HG02798 (cell line): ENCODE measurements at regions not wholly inside any gene's neighbourhood (a gene's known extent, or its start where the extent isn't known, plus 50 kb on each side); places are given as distances from the start of the nearest gene placed in this dataset.
A peak's percentile ranks its signal among the peaks of the same experiment; 100 is the strongest.
"Not testable (repeated sequence)": the region's sequence is repeated elsewhere in the genome, so short reads cannot be mapped to it uniquely, and the experiment has no call there.

Source experiments
- ATAC-seq: cut with Tn5 transposase; IDR thresholded peaks from one replicate; pipeline ENCODE4 v1.9.1; 2021; ENCODE audit warnings: mild to moderate bottlenecking; ENCODE audit not compliant: unreplicated experiment, poor library complexity

DNA sequence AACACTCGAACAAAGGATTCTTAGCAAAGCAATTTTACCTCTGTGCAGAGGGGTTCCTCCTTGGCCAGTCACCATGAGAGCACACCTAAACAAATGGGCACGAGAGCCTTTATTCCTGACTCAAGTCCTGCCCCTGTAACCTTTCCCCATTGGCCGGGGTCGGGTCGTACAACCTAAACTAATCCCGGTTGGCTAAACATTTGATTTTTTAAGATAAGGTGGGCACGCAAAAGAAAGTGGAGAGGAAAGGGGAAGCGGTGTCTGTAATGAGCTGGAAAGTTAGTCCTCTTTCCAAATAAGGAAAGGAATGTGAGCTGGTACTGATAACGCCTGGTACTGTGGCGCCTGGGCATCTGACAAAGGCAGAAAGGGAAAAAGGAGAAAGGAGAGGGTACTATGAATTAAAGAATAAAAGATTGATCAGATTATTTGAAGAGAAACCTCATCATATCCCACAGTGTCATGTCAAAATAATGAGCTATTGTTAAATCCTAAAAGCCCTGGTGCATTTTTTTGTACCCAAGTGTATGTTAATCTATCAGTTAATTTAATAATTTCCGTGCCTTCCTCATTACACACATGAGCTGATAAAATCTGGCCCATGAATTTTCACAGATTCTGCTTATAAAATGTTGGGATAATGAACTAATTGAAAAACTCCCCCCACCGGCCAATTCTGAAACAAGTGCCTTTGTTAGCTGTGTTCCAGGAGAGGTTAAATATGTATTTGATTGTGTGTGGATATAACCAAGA, 335.7 kb downstream of the RFC3 start:
- no peak for ATAC-seq

DNA sequence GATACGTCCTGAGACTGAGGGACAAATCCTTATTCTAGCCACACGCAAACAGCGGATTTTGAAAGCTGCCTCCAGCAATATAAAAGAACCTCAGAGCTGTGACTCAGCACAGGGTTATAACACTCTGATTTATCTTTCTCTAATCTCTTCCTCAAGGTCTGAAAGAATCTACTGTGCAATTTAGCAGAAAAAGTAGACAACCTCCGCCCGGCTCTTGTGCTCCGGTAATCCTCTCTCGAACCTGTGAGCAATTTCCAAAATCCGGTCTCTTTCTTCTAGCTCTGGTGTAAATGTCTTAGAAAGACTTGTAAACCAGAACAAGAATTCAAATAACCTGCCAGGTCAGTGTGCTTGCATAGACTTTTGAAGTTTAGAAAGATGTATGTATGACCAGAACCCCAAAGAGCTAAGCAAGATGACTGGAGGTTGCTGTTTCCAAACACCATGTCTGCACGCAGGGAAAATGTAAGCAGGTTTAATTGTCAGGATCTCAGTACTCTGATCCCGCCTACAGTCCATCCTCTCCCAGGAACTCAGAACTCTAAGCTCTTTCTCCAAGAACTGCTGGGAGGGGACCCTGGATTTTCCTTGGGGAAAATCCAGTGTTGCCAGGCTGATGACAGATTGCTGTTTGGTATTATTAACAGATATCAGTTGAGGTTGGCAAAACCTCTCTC, 338.1 kb downstream of the RFC3 start:
- no peak for ATAC-seq

DNA sequence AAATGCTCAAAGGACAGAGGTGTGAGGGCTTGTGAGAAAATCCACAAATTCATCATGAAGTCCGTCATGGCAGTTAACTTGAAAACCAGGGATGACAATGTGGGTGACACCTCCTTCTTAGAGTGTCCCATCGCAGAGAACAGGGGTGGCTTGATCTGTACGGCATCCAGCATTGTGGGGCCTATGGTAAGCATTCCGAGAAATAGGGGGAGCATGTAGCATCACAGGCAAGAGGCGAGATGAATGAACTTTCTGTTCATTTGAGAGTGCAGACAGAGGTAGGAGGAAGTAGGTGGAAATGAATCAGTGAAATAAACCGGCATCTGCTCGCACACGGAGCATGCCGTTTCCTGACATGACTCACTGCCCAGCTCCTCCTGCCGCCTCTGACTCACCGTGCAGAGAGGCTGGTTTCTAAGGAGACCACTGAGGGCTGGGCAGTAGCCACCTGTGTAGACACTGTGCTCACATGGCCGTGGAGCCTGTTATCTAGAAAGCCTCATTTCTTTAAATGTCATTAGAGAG, 339.0 kb downstream of the RFC3 start:
- peak; percentile 99 for ATAC-seq

DNA sequence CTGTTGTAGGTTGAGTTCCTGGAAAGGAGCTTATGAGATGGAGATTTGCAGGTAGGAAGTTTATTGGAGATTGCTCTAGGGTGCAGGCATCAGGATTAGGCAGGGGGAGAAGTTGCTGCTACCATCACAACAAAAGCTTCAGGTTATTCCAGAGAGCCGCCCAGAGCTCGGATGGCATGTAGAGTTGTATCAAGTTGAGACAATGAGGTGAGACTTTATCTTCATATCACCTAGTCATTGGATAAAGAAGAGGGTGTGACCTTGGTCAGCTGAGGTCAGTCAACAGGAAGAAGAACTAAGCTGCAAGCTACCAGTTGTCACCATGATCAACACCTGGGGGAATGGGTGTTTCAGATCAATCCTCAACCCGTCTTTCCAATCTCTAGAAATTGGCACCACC, 342.0 kb downstream of the RFC3 start:
- no peak for ATAC-seq

DNA sequence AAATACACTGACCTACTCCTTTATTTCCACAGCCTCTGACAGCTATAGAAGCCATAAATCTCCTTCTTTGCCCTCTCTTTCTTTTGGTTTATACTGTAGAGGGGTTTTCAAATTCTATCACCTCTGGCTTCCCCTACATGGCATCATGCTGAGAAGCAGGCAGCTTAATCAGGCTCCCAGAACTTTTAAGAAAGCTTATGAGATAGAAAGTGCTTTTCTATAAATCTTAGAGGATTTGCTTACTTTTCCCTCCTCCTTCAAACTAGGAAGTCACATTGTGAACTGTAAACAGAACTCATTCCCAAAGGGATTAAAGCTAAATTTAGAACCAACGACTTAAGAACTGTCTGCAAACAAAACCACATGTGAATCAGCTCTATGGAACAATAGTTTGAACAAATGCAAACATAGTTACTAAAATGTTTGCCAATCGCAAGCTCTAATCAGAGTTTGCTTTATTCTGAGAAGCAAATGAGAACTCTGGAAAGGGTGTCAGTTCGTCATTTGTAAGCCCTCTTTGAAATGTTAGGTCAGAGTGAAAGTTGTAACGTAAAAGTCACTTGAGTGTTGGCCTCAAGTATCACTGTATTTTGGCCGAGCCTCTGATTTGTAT, 344.1 kb downstream of the RFC3 start:
- ATAC-seq, result peak; percentile 56

DNA sequence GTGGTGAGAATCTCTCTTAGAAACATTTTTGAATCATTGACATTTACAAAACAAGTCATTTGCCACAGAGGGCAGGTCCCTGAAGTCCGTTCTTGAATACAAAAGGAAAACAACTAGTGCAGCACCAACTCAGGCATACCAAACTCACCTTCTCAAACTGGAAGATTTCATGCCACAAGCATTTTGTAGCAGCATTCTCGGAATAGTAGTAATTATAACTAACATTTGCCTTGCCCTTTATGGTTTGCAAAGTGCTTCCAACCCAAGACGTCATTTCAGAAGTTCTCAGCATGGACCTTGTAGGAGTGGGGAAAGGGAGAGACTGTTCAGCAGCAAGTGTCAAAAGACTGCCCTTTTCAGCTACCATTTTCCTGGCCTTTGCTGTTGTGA, 344.6 kb downstream of the RFC3 start:
- ATAC-seq, result peak; percentile 21

DNA sequence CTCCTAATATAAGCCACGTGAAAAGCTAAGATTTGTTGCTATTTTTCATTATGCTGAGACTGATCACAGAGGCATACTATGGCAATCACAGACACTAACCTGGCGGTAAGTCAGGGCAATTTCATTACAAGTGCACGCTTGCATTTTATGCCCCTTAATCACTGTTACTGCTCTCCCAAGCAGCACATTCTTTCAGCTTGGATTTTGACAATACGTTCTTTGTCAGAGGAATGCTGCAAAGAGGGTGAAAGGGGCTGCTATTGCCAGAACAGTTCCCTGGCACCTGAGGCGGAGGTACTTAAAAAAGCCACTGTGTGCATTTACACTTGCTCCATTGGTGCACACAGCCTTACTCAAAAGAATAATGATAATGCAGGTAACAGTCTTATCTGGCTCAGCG, 346.6 kb downstream of the RFC3 start:
- ATAC-seq, result no peak

DNA sequence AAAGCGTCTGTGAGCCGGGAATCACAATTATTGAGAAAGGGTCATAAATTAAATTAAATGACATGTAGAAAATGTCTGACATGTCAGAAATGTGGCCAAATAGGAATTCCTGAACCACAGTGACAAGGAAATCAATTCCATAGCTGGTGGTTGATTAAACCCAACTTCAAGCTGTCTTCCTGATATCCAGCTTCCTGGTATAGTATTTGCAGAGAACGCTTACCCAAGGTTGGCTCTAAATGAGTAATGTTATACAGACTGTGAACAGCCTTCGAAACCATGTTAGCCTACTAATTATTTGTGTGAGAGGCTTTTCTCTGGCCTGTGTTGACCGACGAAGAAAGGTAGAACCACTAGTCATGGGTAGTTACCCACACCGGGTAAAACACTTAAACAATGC, 347.2 kb downstream of the RFC3 start:
- no peak for ATAC-seq

DNA sequence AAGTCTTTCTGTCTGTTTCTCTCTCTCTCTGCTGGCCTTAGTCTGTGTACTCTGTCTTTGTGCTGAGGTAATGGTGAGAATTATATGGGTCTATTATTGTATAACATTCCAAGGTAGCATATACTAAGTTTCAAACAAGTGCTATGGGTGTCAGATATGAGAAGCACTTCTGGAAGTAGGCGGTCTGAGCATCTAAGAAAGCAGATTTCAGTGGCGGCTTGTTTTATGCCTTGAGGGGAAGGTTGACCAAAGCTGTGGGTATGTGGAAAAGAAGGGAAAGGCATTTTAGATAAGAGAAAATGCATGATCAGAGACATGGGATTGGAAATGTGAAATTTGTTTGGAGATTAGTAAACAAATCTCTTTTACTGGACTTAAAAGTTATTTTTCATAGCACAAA, 348.5 kb downstream of the RFC3 start:
- ATAC-seq, result no peak

DNA sequence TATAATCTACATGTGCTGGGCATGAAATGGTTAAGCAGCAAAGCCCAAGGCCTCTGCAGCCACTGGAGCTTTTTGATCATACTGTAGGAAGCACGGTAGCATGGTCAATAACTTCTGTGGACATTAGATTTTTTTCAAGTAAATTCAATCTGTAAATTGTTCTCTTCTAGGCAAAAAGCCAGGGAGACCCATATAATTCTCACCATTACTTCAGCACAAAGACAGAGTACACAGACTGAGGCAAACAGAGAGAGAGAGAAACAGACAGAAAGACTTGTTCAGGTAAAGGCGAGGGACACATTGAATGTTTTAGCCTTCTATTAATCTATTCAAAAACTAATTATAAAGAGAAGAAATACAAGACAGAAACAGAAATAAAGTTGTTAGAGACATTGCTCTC, 349.4 kb downstream of the RFC3 start:
- no peak for ATAC-seq

DNA sequence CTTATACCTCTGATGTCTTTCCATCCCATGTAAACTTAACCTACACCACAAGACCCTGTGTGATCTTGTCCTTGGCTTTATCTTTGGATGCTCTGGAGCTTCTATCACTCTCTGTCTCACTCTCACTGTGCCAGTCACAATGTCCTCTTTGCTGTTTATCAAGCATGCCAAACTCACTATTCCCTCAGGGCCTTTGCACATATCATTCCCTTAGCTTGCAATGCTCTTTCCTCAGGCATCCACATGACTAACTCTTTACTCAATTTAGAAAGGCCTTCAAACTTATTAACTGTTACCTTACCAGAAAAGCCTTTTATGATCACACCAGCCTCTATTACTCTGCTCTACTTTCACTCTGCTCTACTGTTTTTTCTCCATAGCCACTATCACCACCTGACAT, 354.1 kb downstream of the RFC3 start:
- ATAC-seq, result no peak

DNA sequence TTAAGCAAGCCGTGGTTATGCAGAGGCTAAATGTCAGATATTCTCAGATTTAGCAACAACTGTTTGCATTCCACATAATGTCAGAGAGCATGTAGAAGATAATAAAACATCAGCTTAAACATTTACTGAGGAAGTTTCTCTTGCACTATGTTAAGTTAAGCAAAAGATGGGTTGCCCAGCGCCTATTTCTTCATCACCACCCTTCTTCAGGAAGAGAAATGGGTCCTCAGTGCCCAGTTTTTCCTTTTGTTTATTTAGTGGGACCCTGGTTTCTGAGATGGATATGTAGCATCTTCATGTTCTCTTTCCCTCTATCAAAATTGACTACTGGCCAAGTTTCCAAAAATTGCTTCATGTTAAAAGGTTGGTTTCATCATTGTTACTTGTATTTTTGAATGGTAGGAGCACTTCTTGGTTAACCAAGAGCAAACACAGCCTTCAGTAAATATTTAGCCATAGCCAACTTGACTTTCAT, 356.8 kb downstream of the RFC3 start:
- ATAC-seq, result no peak

DNA sequence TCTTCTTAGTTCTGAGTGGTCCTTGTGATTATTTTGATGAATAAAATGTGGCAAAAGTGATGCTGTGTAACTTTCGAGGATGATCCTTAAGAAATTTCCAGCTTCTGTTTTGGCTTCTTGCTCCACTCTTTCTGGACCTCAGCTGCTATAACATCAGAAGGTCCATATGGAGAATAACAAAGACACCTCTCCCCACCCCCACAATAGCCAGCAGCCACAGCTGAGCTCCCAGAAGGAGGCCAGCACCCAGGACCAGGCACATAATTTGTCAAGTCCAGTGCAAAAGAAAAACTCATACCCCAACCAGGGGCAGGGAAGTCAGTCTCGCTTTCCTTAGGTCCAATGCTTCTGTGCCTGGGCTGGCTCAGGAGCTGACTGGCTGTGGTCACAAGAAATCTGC, 357.6 kb downstream of the RFC3 start:
- no peak for ATAC-seq

DNA sequence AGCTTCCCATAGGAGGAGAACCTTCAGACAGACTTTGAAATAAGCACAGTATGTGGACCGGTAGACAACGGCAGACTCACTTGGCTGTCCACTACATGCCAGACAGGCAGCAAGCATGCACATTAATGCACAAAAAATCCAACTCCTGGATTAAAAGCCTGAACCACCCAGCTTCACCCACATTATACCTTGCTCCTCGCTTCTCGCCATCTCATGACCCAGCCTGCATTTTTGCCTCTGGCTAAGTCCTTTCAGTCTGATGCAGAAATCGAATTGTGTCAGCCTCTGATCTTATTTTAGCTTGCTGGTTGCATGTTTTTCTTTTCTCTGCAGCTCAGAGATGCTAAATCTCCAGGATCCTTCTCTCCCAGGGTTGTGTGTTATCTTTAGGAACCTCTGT, 358.7 kb downstream of the RFC3 start:
- no peak for ATAC-seq

DNA sequence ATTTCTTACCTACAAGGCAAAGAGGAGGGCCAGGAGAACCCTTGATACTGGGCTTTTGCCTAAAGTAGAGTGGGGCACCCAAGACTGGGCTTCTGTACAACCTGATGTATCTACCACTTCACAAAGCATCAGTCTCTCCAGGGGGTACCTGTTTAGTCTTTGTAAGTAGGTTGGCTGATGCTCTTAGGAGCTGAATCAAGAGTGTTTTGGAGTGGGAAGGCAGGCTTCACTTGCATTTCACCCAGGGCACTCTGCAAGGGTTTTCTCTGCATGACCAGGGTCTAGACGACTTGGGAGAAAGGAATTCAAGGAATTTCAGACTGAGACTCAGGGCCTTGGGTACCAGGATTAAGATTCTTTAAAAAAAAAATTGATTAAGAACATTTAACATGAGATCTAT, 361.5 kb downstream of the RFC3 start:
- ATAC-seq, result no peak

DNA sequence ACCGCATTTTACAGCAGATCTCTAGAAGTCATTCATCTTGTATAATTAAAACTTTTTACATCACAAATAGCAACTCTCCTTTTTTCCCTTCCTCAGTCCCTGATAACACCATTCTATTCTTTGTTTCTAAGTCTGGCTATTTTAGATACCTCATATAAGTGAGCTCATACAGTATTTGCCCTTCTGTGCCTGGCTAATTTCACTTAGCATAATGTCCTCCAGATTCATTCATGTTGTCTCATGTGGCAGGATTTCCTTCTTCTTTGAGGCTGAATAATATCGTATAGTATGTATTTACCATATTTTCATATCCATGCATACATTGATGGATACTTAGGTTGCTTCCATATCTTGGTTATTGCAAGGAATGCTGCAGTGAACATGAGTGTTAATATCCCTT, 362.0 kb downstream of the RFC3 start:
- ATAC-seq, result no peak

DNA sequence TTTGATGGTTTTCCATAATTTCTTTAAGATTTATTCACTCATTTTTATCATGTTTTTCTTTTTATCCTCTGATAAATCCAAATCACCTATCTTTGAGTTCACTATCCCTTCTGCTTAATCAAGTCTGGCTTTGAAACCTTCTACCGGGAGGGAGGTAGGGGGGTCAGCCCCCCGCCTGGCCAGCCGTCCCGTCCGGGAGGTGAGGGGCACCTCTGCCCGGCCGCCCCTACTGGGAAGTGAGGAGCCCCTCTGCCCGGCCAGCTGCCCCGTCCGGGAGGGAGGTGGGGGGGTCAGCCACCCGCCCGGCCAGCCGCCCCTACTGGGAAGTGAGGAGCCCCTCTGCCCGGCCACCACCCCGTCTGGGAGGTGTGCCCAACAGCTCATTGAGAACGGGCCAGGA, 363.3 kb downstream of the RFC3 start:
- ATAC-seq, result not testable (repeated sequence)

DNA sequence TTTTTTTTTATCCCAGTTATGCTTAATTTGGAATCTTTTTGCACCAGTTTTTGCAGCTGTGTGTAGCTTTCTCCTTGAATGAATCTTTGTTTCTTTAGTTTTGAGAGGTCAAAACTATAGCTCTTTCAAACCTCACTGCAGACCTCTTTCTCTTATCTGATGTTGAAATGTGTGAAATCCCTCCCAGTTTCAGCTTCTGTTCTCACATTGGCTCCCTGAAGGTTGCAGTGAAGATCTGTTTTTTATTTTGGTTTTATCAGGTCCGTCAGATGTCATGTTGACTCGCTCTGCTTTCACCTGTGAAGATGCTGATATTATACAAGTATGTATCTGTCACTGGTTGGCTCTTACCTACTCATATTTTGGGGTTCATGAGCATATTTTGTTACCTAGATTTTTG, 372.0 kb downstream of the RFC3 start:
- ATAC-seq, result no peak

DNA sequence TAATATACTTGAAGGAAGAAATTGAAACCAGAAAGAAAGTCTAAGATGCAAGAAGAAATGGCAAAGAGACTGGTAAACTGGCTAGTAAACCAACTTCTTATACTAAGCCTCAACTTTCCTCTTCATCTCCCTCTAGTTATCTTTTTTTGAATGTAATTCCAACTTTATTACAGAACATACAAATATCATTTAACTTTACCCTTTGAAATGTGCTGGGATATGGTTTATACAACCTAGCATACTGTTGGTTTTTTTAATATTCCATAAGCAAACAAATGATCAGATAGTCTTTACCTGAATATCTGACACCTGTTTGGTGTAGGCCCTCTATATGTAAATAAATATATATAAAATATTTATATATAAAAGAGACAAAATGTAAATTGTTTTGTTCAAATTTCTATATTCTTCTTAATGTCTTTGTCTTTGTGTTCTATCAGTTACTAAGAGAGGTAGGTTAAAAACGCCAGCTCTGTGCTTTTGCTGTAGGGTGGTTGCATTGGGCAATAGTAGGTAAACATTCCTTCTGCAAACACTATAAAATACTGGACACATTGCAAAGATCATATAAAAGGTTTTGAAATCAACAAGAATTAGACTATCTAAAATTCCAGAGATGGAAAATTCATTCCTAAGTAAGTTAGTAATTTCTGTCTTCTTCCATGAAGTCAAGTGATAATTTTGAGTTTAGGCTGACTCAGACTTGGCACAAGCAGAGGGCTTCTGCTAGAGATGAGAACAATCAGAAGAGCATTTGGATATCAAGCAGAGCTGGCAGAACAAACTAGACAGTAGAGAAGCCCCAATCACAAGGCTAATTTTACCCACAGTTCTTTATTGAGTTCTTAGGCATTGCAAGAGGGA, 383.3 kb downstream of the RFC3 start:
- no peak for ATAC-seq

DNA sequence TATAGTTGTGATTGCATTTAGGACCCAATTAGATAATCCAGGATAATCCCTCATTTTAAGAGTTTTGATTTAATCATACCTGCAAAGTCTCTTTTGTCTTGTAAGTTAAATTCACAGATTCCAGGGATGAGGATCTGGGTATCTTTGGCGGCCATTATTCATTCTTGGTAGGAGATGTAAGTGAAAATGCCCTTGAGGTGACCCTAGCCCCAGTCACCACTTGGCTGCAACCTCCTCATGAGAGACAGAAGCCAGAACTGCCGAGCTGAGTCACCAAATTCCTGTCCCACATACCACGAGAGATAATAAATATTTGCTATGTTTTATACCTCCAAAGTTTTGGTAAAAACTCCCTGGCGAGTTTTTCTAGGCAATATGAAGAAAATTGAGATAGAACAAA, 389.4 kb downstream of the RFC3 start:
- no peak for ATAC-seq
